SKM-1 treated with dmso at 0.1 percent for 144 hours (cell line): ENCODE measurements at regions not wholly inside any gene's neighbourhood (a gene's known extent, or its start where the extent isn't known, plus 50 kb on each side); places are given as distances from the start of the nearest gene placed in this dataset.

ENCODE experiments used
- DNase-seq: peaks from one replicate; lab custom pipeline; 2025; ENCODE audit not compliant: unreplicated experiment; lab: John Stamatoyannopoulos, UW

DNA sequence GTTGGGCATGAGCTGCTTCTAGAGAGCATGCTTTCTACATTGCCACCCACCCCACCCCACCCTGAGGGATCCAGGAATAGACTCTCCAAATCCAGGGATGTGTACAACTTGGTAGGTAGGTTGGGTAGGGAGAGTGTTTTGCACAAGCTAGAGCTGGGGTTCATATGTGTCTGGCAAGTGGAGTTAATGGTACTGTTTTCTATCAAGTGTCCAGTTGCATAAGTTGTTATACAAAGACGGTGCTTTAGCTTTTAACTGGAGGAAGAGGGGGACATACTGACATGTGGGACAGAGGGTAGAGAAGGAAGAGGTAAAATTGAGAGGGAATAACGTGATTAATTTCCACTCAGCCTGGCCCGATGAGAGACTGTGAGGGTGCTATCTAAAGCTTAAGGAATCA, 51.0 kb upstream of the TNC start:
- DNase-seq = no peak

DNA sequence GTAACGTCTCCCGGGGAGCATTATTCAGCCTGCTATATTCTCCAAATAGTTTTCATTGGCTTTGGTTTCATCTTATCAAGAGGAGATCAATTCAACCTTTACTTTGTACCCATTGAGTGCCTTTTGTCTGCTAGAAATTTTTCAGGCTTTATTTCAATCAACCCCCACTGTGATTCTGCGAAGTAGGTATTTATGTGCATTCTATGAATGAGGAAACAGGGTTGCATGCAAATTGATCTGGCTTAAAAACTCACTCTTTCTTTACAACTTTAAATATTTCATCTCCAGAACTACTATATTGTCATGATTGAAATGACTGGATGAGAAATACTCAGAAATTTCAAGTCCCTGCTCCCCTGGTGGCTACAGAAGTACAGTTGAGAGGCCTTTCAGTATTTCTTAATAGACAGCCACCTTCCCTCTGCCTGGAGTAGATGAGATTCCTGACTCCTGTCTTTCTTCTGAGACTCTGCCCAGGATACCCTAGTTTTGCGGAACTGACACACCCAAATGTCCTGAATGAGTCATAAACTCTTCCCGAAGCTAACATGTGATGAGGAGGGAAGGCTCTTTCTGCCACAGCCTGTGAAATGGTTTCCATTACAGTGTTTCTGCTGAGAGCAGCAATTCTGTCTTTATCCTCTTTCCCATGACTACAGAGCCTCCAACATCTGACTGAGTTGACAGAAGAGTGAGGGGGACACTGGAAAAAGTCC, 52.6 kb upstream of the TNC start:
- DNase-seq = no peak

DNA sequence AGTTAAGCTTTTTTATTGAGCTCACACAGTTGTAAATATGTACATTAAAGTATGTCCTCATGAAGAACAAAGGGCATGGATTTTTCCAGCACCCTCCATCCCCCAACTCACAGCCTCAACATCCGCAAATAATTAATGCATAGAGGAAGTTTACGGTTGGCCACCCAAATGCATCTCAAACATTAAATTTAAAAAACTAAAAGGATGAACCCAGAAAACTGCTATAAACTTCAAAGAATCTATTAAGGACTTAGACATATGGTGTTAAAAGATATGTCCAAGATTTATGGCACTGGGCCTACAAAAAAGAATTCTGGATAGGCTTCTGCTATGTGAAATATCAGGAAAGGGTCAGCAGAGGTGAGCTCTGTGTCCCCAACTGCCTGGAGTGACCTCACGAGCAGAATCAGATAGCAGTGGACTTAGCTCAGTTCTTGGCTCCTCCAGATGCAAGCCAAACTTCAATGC, 54.0 kb upstream of the TNC start:
- DNase-seq = no peak

DNA sequence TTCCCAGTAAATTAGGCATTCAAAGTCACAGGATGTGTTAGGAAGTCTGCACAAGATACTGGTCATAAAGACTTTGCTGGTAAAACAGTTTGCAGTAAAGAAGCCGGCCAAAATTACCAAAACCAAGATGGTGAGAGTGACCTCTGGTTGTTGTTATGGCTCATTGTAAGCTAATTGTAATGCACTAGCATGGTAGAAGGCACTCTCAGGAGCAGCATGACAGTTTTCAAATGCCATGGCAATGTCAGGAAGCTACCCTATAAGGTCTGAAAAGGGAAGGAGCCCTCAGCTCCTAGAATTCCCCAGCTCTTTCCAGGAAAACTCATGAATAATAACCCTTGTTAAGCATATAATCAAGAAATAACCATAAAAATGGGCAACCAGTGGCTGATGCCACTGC, 64.3 kb upstream of the TNC start:
- DNase-seq = no peak

DNA sequence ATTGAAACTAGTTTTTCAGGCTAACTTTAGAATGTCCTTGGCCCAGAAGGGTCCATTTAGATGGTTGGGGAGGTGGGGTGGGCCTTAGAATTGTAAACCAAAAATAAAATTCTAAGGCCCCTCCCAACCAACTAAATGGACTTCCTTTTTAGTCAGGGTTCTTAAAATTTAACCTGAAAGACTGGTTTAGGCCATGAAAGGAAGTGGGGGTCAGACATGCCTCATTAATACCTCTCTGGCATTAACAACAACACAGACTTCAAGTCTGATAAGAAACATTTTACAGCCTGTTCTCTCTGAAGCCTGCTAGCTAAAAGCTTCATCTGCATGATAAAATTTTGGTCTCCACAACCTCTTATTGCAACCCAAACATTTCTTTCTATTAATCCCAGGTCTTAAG, 65.5 kb upstream of the TNC start:
- no peak for DNase-seq

DNA sequence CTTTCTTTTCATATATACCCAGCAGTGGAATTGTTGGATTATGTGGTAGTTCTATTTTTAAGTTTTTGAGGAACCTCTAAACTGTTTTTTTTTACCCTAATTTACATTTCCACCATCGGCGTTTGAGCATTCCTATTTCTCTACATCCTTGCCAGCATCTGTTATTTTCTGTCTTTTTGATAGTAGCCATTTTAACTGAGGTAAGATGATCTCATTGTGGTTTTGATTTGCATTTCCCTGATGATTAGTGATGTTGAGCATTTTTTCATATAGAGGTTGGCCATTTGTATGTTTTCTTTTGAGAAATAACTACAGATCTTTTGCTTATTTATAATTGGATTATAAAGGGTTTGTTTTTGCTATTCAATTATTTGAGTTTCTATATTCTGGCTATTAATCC, 71.7 kb upstream of the TNC start:
- DNase-seq = no peak

DNA sequence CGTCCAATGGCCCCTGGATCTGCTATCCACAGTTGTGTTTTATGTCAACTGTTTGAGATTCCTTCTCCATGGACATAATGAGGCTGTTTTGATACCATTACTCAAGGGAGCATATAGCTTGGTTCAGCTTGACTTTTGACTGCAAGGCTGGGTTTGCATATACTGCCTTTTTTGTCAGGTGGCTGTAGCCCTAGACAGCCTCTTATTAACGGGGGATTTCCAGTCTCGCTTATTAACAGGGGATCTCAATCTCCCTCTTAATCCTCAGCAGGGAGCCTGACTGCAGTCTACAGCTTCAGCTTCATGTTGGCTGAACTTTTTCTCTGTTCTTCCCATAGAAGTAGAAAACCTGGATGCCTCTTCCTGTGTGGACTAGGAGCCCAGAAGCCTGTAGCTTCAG, 73.7 kb upstream of the TNC start:
- DNase-seq = no peak

DNA sequence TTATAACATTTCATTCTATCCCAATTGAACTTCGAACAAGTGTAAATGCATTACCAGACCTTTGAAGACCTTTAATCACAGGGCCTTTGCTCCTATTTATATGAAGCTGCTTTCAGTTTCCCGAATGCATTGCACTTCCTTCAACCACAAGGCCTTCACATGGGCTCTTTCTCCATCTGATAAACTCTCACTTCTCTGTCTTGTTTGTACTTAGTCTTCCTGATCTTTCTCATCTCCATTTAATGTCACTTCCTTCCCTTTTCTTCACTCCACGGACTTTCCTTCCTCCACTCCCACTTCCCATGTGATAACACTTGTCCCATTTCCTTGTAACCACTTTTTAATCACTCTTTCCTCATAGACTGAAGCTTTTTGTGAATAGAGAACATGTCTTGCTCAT, 74.3 kb upstream of the TNC start:
- no peak for DNase-seq

DNA sequence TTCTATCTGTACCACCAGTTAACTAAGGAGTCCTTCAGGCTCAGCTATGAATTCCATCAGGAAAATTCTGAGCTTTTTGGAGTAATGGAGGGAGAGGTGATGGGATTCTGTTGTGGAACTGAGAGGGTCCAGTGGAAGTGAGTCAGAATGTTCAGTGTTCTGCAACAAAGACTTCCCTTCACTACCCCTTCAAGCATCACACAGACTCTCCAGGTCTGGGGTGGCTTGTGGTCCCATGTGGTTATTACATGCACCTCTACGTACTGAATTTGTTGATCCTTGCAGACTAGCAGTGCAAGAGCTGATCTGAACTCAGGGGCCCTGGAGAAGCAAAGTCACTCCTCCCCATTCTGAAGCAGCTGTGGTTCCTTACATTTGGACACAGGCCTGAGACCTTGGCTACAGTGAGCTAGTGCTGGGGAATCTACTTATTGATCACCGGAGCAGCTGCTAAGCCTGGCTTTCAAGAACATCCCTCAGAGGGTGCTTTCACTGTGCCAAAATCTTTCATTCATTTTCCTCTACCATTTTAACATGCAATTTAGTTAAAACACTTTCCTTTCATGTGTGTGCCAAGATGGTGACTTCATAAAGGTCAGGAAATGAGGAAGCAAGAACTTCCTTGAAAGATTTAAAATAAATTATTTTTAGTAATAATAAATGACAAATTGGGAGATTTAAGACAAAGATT, 75.0 kb upstream of the TNC start:
- no peak for DNase-seq

DNA sequence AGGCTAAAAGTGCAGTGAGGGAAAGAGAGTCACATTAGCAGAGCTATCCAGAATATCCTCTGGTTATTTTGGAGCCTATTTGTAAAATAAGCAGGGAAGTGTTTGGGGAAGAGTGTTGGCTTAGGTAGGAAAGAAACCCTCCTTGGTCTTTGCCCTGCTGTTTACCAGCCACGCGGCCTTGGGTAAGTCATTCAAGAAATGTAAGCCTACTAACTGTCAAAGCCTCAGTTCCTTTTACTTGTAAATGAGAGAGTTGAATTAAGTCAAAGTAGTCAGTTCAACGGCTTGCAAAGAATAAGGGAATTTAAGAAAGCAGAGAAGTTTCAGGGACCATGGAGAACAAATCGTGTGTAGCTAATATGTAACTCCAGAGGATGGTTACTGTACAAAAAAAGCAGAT, 75.8 kb upstream of the TNC start:
- DNase-seq = no peak

DNA sequence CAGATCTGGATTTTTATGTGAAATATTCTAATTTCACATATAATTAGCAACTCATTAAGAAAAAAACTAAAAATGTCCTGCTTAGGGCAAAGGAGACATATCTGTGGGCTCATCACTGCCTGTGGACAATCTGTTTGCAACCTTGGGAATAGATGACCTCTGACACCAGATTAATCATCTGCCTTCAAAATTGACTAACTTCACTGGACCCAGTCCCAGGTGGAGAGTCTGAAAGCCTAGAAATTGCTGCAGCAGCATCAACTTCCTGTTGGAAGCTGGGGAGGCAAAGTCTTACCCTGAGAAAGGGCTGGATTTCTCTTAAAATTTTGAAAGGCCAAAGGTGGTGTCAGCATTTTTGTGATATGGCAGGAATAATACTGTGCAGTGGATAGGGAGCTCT, 76.3 kb upstream of the TNC start:
- DNase-seq = no peak

DNA sequence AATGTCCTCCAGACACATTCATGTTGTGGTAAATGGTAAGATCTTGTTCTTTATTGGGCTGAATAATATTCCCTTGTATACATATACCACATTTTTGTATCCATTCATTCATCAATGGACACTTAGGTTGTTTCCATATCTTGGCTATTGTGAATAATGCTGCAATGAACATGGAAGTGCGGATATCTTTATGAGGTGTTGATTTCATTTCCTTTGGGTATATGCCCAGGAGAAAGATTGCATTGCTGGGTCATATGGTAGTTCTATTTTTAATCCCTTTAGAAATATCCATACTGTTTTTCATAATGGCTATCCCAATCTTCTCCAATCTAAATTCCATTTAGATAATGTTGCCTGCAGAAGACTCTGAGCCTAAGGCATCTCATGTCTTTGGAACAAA, 78.0 kb upstream of the TNC start:
- no peak for DNase-seq

DNA sequence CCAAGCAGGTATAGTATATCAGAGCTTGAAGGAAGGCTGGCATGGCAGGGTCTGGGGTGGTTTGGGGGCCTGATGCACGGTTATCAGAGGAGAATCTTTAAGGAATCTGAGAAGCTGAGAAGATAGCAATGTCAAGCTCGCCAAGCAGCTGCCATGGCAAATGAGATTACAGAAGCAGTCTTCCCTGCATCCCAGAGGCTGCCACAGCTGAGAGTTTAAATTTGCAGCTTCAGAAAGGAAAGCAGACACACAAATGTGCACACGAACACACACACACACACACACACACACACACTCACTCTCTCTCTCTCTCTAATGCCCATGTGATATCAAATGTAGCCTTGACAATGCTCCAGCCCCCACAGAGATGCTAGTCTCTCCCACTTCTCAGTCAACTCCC, 79.0 kb upstream of the TNC start:
- no peak for DNase-seq

DNA sequence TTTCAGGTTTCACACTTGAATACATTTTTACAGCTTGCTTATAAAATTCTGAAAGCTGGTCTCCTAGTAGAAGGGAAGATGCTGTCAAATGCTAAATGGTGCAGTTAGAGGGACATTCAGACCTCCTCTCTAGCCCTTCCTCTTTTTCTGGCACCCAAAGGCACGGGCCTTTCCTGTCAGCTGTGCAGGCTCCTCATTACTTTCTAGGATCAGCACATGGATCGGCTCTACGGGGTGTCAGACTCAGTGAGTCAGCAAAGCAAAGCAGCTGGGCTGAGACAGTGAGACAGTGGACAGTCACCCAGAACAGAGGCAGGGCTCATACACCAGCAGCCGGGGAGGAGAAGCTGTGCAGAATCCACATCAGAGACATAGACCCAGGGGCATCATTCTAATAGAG, 80.0 kb upstream of the TNC start:
- DNase-seq = no peak

DNA sequence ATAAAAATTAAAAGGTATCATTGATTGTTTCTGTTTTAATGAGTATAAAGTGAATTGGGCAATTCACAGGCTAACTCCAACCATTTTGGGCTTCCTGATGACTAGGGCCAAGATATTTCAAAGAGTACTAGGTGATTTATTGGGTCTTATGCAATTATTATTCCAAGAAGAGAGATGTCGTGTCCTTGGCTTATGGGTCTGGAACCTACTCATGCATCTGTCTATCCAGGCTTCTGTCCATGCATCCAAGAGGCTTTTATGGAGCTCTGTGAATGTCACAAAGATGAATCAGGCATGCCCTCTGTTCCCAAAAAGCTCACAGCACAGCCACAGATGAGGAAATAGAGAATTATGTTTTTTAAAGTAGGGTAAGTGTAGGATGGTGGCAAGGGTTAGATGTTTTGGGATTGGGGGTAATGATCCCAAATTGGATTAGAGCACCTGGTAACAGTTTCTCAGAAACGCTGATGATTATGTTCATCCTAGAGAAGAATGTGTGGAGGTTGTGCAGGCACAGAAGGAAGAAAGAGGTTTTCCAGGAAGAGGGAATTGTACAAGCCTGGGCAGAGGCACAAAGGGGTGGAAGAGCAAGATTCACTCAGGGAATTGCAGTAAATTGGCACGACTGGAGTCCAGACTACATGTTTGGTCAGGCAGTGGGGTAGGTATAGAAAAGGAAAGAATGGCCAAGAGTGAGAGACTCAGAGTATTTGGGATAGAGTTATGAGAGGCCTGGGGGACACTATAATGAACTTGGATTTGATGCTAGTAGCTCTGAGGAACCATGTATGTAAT, 83.0 kb upstream of the TNC start:
- no peak for DNase-seq

DNA sequence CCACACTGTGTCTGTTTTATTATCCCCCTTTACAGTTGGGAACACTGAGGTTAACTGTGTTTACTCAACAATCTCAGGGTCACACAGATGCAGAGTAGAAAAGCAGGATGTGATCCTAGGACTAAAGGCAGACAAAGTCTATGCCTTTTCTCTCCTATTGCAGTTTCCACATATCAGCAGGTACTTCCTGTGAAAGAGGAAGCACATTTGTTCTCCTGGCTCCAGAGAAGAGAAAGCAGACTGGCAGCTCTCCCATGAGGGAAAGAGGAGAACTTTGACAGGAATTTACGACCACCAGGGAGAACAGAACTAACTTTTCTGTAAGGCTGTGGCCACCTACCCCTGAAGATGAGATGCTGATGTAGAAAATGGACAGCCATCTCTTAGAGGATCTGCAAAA, 84.2 kb upstream of the TNC start:
- DNase-seq = no peak

DNA sequence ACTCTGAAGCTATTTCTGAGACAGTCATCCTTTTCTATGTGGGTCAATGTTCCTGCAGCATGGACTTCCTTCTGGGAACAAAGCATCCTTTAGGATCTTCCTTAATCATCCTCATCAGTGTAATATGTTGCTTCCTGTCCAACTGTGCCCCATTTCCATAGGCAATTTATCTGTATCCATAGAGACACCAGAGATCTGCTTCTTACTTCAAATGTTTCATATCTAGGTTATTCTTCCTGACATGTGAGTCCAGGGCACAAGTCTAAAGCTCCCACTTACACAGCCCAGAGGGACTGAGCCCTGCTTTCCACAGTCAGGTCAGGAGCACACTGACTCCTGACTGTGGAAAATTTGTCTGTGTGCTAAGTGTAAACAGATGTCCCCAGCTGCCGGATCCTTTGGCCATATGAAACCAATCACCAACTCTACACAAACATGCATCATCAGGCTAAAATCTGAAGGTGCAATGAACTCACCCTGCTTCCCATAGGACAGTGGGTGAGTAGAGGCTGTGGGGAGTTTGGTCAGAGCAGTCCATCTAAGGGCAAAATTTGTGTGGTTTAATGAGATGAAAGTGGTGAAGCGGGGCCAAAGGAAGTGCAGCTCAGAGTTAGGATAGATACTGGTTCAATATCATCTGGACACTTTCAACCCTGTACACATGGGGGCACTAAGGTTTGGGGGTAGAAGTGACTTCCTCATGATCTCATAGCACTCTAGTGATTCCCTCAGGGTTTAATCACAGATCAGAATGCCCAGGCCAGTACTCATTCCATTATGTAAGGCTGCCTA, 85.2 kb upstream of the TNC start:
- no peak for DNase-seq

DNA sequence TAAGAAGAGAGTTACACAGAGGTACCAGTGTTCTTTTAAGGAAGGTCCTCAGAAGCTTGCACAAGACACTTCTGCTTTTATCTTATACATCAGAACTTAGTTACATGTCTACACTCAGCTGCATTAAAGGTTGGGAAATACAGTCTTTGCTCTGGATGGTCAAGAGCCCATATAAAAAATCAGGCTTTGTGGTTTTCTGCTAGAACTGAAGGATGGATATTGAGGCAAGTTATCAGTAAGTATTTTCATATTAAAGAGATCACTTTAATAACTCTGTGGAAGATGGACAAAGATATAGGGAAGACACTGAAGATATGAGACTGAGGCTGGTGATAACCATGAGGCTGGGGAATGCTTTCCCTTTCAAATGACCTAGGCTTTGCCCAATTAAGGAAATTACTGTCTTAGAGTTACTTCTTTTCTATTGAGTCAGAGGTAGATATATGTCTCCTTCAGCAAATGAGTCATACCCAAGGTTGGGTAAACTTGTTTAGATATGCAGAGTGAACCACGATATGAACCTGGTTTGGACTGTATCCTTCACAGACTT, 87.0 kb upstream of the TNC start:
- DNase-seq = peak; percentile 18

DNA sequence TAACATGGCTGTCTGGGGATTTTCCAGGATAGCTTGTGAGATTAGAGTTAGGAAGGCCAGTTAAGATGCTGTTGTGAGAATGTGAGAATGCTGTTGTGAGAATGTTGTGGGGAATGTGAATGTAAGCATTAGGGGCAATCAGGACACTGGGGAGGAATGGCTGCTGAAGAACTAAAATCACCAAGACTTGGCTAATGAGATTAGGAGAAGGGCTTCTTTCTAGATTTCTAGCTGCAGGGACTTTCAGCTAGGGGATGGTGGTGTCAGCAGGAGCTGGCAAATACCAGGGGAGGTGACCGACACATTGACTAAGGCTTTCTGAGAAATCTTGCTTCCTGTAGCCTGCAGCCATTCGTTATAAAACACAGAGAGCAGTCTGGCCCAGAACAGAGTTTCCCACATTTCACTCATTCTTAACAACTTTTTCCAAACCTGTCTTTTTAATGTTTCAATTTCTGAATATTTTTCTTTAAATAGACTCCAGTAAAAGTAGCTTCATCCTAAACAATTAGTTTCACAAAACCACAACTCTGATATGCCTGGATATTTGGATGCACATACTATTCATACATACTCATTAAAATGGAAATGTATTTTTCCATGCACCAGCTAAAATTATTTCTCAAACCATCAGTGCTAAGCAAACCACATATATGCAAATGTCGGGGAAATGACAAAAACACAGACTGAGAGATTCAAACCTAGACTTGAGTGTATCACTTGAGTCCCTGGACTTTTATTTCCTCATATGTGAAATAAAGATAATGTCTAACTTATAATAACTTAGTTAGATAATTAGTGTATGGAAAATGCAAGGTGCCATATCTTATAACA, 89.3 kb upstream of the TNC start:
- DNase-seq = no peak

DNA sequence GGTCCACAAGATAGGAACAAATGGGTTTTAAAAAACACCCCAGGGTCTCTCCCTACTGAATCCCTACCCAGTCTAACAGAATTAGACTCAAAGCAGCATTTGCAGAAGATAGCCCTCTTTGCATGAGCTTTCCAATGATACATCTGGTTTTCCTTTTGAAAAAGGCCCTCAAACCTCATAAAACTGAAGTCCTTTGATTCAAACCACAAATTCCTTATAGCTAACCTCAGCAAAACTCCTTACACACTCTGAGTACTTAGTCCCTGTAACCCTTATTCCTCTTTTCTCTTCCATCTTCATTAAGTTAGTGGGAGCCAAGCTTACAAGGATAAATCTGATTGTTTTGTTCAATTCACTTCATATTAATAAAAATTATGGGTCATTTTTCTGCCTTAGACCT, 90.5 kb upstream of the TNC start:
- DNase-seq = no peak
